Stomach (tissue), 4 donors: ENCODE measurements at regions not wholly inside any gene's neighbourhood (a gene's known extent, or its start where the extent isn't known, plus 50 kb on each side); places are given as distances from the start of the nearest gene placed in this dataset.

Source experiments
- POLR2A ChIP-seq, 4 donors: fragments of 450-650 bp; IDR thresholded peaks; one replicate each; pipeline ENCODE4 v1.6.1; 2016; ENCODE audit warnings: antibody characterized with exemption in 4 of 4, control low read depth in 2 of 4, mild to moderate bottlenecking in 1 of 4, moderate library complexity in 1 of 4
- POLR2AphosphoS5 ChIP-seq, 3 donors: sonication (generic); formaldehyde crosslinking; IDR thresholded peaks; one replicate each; pipeline ENCODE4 v1.6.1; 2016; ENCODE audit warnings: antibody characterized with exemption in 3 of 3
- TF ChIP-seq, protein P1 (sequence below), 7 experiments: fragments of 450-650 bp in 4 of 7; fragments of 200-600 bp in 3 of 7; sonication (generic) in 3 of 7; IDR thresholded peaks; one replicate each; pipeline ENCODE4 v1.5.1; 2016 to 2019; ENCODE audit warnings: antibody characterized with exemption in 7 of 7, control low read depth in 2 of 7, mild to moderate bottlenecking in 1 of 7

DNA sequence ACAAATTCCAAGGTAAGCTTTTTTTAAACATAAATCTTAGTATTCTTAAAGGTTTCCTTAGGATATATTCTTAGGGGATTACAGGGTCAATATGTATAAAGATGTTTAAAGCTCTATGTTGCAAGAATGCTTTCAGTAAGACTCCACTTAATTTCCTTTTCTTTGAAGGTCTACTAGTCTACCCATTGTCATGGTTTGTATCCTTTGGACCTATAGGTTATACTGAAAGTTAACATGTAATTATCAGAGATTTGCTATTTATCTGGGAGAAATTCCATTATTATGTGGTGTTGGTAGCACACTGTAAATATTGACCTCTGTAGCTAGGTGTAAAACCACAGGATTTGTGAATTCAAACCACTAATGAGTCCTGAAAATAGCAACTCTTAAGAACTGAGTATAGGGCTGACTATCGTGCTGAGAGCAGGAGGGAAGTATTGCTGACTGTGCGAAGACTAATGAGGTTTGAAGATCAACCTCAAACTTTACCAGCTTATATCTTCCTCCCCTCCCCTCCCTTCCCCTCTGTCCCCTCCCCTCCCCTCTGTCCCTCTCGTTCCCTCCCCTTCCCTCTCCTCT lies 85.6 kb downstream of the GADD45G start:
- TF ChIP-seq, protein P1, sequence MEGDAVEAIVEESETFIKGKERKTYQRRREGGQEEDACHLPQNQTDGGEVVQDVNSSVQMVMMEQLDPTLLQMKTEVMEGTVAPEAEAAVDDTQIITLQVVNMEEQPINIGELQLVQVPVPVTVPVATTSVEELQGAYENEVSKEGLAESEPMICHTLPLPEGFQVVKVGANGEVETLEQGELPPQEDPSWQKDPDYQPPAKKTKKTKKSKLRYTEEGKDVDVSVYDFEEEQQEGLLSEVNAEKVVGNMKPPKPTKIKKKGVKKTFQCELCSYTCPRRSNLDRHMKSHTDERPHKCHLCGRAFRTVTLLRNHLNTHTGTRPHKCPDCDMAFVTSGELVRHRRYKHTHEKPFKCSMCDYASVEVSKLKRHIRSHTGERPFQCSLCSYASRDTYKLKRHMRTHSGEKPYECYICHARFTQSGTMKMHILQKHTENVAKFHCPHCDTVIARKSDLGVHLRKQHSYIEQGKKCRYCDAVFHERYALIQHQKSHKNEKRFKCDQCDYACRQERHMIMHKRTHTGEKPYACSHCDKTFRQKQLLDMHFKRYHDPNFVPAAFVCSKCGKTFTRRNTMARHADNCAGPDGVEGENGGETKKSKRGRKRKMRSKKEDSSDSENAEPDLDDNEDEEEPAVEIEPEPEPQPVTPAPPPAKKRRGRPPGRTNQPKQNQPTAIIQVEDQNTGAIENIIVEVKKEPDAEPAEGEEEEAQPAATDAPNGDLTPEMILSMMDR (IDR thresholded peaks at IDR 0.05): no peak
- TF ChIP-seq POLR2A (IDR thresholded peaks at IDR 0.05) (no peak), POLR2AphosphoS5 (IDR thresholded peaks at IDR 0.05) (no peak)
